HUES48 (cell line): ENCODE measurements at regions not wholly inside any gene's neighbourhood (a gene's known extent, or its start where the extent isn't known, plus 50 kb on each side); places are given as distances from the start of the nearest gene placed in this dataset.
A peak's percentile ranks its signal among the peaks of the same experiment; 100 is the strongest.

Source experiments
- H3K27ac ChIP-seq: one replicate; pipeline ENCODE4 v1.7.0; 2013; ENCODE audit warnings: low read depth, low read length, inconsistent platforms
- H3K27me3 ChIP-seq: 2 replicates; pipeline ENCODE4 v1.6.1; 2013; ENCODE audit warnings: mild to moderate bottlenecking, low read length; ENCODE audit not compliant: control insufficient read depth, insufficient read depth
- H3K36me3 ChIP-seq: 2 replicates; pipeline ENCODE4 v1.6.1; 2013; ENCODE audit warnings: low read length; ENCODE audit not compliant: control insufficient read depth, insufficient read depth
- H3K4me1 ChIP-seq: 2 replicates; pipeline ENCODE4 v1.6.1; 2013; ENCODE audit warnings: mild to moderate bottlenecking, low read length; ENCODE audit not compliant: control insufficient read depth, insufficient read depth
- H3K4me3 ChIP-seq: 2 replicates; pipeline ENCODE4 v1.5.1; 2013; ENCODE audit warnings: mild to moderate bottlenecking, low read depth, low read length
- H3K9ac ChIP-seq: 2 replicates; pipeline ENCODE4 v1.6.1; 2013; ENCODE audit warnings: mild to moderate bottlenecking, low read depth, low read length, moderate library complexity
- H3K9me3 ChIP-seq: 2 replicates; pipeline ENCODE4 v1.6.1; 2013; ENCODE audit warnings: low read length; ENCODE audit not compliant: control insufficient read depth, insufficient read depth

- no peaks in the 10 kb centered on the region for H3K27me3 ChIP-seq
- H3K4me3 ChIP-seq = no peak overlapping the region
- H3K36me3 ChIP-seq = no peaks in the 10 kb centered on the region
- 0 out of 2 replicates have a peak, but pooled peaks cover 6% of the 10 kb centered on the region for H3K4me1 ChIP-seq
- H3K9me3 ChIP-seq = no peaks in the 10 kb centered on the region
- H3K9ac ChIP-seq = no peak overlapping the region
- H3K27ac ChIP-seq = no peak overlapping the region
These were observed 94.7 kb upstream of the IGSF10 start for GRCh38 chr3:151555523-151555922.

- no peaks in the 10 kb centered on the region for H3K36me3 ChIP-seq
- no peaks in the 10 kb centered on the region for H3K27me3 ChIP-seq
- 0 out of 2 replicates have a peak, but pooled peaks cover 6% of the 10 kb centered on the region for H3K4me1 ChIP-seq
- no peak overlapping the region for H3K9ac ChIP-seq
- no peaks in the 10 kb centered on the region for H3K9me3 ChIP-seq
- no peak overlapping the region for H3K27ac ChIP-seq
- no peak overlapping the region for H3K4me3 ChIP-seq
These were observed 93.0 kb upstream of the IGSF10 start for GRCh38 chr3:151553888-151554287.

DNA sequence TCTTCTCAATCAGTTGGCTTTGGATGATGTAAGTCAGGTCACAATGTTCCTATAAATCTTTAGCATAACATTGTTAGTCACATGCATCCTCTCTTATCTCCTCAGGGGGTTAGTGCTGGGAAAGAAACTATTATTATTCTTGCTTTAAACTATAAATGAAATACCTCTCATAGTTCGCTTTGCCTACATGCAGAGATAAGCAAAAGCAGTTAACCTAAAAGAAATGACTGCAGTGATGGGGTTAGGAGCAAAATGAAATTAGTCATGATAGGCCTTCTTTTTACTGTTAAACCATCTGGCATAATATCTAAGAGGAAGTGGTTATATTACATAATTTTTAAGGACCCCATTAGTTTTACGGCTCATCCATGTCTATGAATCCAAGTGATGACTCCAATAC, 91.7 kb upstream of the IGSF10 start:
- Histone ChIP-seq H3K27me3 (no peaks in the 10 kb centered on the region), H3K4me3 (no peak overlapping the region), H3K9me3 (no peaks in the 10 kb centered on the region), H3K9ac (no peak overlapping the region), H3K4me1 (0 out of 2 replicates have a peak, but pooled peaks cover 6% of the 10 kb centered on the region), H3K36me3 (no peaks in the 10 kb centered on the region), H3K27ac (no peak overlapping the region)

- no peak overlapping the region for H3K4me3 ChIP-seq
- H3K27ac ChIP-seq = no peak overlapping the region
- no peaks in the 10 kb centered on the region for H3K36me3 ChIP-seq
- no peaks in the 10 kb centered on the region for H3K27me3 ChIP-seq
- no peaks in the 10 kb centered on the region for H3K9me3 ChIP-seq
- no peak overlapping the region for H3K9ac ChIP-seq
- 0 out of 2 replicates have a peak, but pooled peaks cover 6% of the 10 kb centered on the region for H3K4me1 ChIP-seq
These were observed 89.8 kb upstream of the IGSF10 start for GRCh38 chr3:151550642-151551041.

- no peaks in the 10 kb centered on the region for H3K9me3 ChIP-seq
- no peaks in the 10 kb centered on the region for H3K36me3 ChIP-seq
- peaks cover 10% of the 10 kb centered on the region; the same call in 1 of the 2 replicates for H3K4me1 ChIP-seq
- H3K4me3 ChIP-seq = no peak overlapping the region
- no peaks in the 10 kb centered on the region for H3K27me3 ChIP-seq
- H3K9ac ChIP-seq = no peak overlapping the region
- H3K27ac ChIP-seq = no peak overlapping the region
These were observed 89.3 kb upstream of the IGSF10 start for GRCh38 chr3:151550025-151550618.

DNA sequence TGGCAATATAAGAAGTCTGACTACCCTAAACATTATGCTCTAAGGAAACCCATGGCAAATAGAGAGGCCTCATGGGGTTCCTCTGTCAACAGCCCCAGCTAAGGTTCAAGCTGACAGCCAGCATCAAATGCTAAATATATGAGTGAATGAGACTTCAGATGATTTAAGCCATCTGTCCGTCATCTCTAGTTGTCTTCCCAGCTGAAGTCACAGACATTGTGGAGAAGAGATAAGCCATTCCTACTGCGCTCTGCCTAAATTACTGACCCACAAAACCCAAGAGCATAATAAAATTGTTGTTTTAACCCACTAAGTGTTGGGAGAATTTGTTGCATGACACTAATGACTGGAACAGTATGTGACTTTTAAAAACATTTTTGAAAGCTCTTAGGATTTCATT, 87.3 kb upstream of the IGSF10 start:
- no peaks in the 10 kb centered on the region for H3K36me3 ChIP-seq
- H3K9me3 ChIP-seq = no peaks in the 10 kb centered on the region
- no peak overlapping the region for H3K27ac ChIP-seq
- no peak overlapping the region for H3K4me3 ChIP-seq
- H3K9ac ChIP-seq = no peak overlapping the region
- H3K27me3 ChIP-seq = no peaks in the 10 kb centered on the region
- H3K4me1 ChIP-seq = peaks cover 20% of the 10 kb centered on the region; the same call in 1 of the 2 replicates

DNA sequence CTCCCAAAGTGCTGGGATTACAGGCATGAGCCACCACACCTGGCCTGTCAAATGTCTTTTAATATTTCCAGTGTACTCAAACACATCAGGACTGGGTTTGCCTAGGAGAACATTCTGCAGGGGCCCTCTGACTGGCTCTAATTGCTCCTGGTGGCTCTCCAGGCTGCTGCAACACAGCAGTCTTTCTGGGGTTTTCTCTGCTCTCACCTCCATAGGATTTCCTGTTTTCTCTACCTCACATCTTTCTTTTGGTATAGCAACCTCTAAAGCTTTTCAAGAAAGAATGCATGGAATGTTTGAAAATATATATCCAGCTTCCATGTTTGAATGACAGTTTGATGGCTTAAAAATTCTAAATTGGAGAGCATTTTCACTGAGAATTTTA, 83.3 kb upstream of the IGSF10 start:
- Histone ChIP-seq H3K27me3 (no peaks in the 10 kb centered on the region), H3K4me1 (peaks cover 18% of the 10 kb centered on the region), H3K4me3 (no peak overlapping the region), H3K9ac (no peak overlapping the region), H3K27ac (no peak overlapping the region), H3K9me3 (no peaks in the 10 kb centered on the region), H3K36me3 (no peaks in the 10 kb centered on the region)

GRCh38 chr3:151541178-151541577, 80.3 kb upstream of the IGSF10 start:
- Histone ChIP-seq H3K4me3 (no peak overlapping the region), H3K9ac (no peak overlapping the region), H3K27ac (no peak overlapping the region), H3K4me1 (peaks cover 32% of the 10 kb centered on the region), H3K9me3 (no peaks in the 10 kb centered on the region), H3K36me3 (no peaks in the 10 kb centered on the region), H3K27me3 (no peaks in the 10 kb centered on the region)

DNA sequence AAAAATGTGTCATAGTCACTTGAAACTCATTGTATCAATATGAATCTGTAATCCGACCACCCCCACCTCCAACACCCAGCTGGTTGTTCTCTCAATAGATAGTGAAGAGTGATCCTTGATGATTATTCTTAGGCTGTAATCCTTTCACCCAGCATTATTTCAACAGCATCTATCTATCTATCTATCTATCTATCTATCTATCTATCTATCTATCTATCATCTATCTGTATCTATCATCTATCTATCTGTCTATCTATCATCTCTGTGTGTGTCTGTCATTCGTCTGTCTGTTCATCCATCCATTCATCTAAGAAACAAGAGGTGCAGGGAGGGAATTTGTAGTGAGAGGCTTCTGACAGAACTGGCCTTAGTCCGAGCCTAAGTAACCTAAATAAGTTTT, 78.7 kb upstream of the IGSF10 start:
- Histone ChIP-seq H3K27ac (no peak overlapping the region), H3K4me1 (peaks cover 28% of the 10 kb centered on the region), H3K9ac (no peak overlapping the region), H3K9me3 (no peaks in the 10 kb centered on the region), H3K4me3 (no peak overlapping the region), H3K36me3 (no peaks in the 10 kb centered on the region), H3K27me3 (no peaks in the 10 kb centered on the region)

GRCh38 chr3:151538456-151539393, 77.9 kb upstream of the IGSF10 start:
- Histone ChIP-seq H3K4me3 (0 out of 2 replicates have a peak overlapping the region, but pooled peaks have one; percentile 21), H3K27ac (no peak overlapping the region), H3K9ac (peak overlapping the region; percentile 23; the same call in 1 of the 2 replicates)

GRCh38 chr3:151537726-151538125, 76.9 kb upstream of the IGSF10 start:
- Histone ChIP-seq H3K27ac (no peak overlapping the region), H3K9me3 (no peaks in the 10 kb centered on the region), H3K36me3 (no peaks in the 10 kb centered on the region), H3K9ac (no peak overlapping the region), H3K27me3 (no peaks in the 10 kb centered on the region), H3K4me1 (peaks cover 23% of the 10 kb centered on the region), H3K4me3 (no peak overlapping the region)

More at GRCh38 chr3:151538456-151539393, 77.9 kb upstream of the IGSF10 start:
- H3K36me3 ChIP-seq = no peaks in the 10 kb centered on the region
- H3K27me3 ChIP-seq = no peaks in the 10 kb centered on the region
- H3K9me3 ChIP-seq = no peaks in the 10 kb centered on the region
- peaks cover 23% of the 10 kb centered on the region for H3K4me1 ChIP-seq
